ENCODE measurements at regions not wholly inside any gene's neighbourhood (a gene's known extent, or its start where the extent isn't known, plus 50 kb on each side); places are given as distances from the start of the nearest gene placed in this dataset.
"Not testable (repeated sequence)": the region's sequence is repeated elsewhere in the genome, so short reads cannot be mapped to it uniquely, and the experiment has no call there.

DNA sequence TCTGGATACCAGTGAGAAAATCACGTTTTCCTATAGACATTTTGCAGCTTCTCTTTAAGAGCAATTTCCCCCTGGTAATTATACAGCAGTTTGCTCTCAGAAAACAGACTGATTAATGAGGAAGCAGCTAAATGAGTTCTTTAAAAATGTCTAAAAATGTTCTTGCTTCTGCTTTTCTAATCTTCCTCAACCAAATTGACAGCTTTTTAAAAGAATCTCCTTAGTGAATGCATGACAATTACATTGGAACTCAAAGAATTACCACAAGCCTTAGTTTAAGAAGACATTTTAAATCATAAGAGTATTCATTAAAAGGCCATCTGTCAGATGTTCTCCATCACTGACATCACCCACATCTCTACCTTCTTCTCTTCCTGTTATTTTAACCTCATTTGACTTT lies 135.8 kb upstream of the PLXNC1 start:
- H3K4me3 Mint-ChIP-seq (ENCODE audit: low read depth): no peak overlapping the region
- no peak overlapping the region for H3K27ac Mint-ChIP-seq
- peaks cover 4% of the 10 kb centered on the region for H3K36me3 Mint-ChIP-seq (ENCODE audit: insufficient read depth)
- no peak for DNase-seq (ENCODE audit: low spot score, unreplicated experiment)
- H3K9me3 Mint-ChIP-seq (ENCODE audit: low read depth): peaks cover 16% of the 10 kb centered on the region
- no peaks in the 10 kb centered on the region for H3K27me3 Mint-ChIP-seq
- TF ChIP-seq, protein P1, sequence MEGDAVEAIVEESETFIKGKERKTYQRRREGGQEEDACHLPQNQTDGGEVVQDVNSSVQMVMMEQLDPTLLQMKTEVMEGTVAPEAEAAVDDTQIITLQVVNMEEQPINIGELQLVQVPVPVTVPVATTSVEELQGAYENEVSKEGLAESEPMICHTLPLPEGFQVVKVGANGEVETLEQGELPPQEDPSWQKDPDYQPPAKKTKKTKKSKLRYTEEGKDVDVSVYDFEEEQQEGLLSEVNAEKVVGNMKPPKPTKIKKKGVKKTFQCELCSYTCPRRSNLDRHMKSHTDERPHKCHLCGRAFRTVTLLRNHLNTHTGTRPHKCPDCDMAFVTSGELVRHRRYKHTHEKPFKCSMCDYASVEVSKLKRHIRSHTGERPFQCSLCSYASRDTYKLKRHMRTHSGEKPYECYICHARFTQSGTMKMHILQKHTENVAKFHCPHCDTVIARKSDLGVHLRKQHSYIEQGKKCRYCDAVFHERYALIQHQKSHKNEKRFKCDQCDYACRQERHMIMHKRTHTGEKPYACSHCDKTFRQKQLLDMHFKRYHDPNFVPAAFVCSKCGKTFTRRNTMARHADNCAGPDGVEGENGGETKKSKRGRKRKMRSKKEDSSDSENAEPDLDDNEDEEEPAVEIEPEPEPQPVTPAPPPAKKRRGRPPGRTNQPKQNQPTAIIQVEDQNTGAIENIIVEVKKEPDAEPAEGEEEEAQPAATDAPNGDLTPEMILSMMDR (IDR thresholded peaks at IDR 0.05; ENCODE audit: unreplicated experiment): no peak
- H3K4me1 Mint-ChIP-seq (ENCODE audit: low read depth): no peaks in the 10 kb centered on the region

DNA sequence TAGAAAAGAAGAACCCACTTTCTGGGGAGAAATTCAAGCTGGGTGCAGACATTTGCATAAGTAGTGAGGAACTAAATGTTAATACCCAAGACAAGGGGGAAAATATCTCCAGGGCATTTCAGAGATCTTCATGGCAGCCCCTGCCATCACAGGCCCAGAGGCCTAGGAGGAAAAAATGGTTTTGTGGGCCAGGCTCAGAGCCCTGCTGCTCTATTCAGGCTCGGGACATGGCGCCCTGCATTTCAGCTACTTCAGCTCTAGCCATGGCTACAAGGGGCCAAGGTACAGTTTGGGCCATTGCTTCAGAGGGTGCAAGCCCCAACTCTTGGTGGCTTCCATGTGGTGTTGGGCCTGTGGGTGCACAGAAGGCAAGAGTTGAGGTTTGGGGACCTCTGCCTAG lies 131.1 kb upstream of the PLXNC1 start:
- not testable (repeated sequence) for DNase-seq (ENCODE audit: low spot score, unreplicated experiment); H3K27ac Mint-ChIP-seq; H3K27me3 Mint-ChIP-seq; H3K4me3 Mint-ChIP-seq (ENCODE audit: low read depth); H3K4me1 Mint-ChIP-seq (ENCODE audit: low read depth)
- Mint-ChIP-seq H3K9me3 (ENCODE audit: low read depth) (peaks cover 38% of the 10 kb centered on the region), H3K36me3 (ENCODE audit: insufficient read depth) (peaks cover 12% of the 10 kb centered on the region)

GRCh38 chr12:94020335-94020734 lies 128.0 kb upstream of the PLXNC1 start:
- H3K27ac Mint-ChIP-seq: no peak overlapping the region
- TF ChIP-seq, protein P1 (IDR thresholded peaks at IDR 0.05; ENCODE audit: unreplicated experiment): no peak
- H3K4me1 Mint-ChIP-seq (ENCODE audit: low read depth): no peaks in the 10 kb centered on the region
- H3K36me3 Mint-ChIP-seq (ENCODE audit: insufficient read depth): peaks cover 17% of the 10 kb centered on the region
- peaks cover 47% of the 10 kb centered on the region for H3K9me3 Mint-ChIP-seq (ENCODE audit: low read depth)
- no peak overlapping the region for H3K4me3 Mint-ChIP-seq (ENCODE audit: low read depth)
- no peak for DNase-seq (ENCODE audit: low spot score, unreplicated experiment)
- H3K27me3 Mint-ChIP-seq: no peaks in the 10 kb centered on the region

- H3K36me3 Mint-ChIP-seq (ENCODE audit: insufficient read depth): peaks cover 6% of the 10 kb centered on the region
These were observed 124.5 kb upstream of the PLXNC1 start for GRCh38 chr12:94023879-94024278.

DNA sequence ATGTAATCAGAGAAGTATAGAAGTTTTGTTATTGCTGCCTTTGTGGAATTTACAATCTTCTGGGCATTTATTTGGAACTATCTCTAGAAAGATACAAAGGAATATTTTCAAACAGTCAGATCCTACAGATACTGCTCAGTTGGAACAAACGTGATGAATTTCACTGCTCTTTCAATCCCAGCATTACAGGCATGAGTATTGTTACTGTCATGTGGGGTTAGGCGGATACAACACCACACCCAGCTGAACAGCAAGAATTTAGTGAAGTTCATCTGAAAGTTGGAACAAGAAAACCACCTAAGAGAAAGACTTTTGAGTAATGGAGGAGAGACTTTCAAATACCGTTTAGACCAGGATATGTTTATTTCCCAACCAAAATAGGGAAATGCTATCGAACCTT lies 123.3 kb upstream of the PLXNC1 start:
- DNase-seq (ENCODE audit: low spot score, unreplicated experiment): no peak
- Mint-ChIP-seq H3K27me3 (peaks cover 3% of the 10 kb centered on the region), H3K36me3 (ENCODE audit: insufficient read depth) (peaks cover 6% of the 10 kb centered on the region), H3K4me3 (ENCODE audit: low read depth) (no peak overlapping the region), H3K4me1 (ENCODE audit: low read depth) (no peaks in the 10 kb centered on the region), H3K27ac (no peak overlapping the region), H3K9me3 (ENCODE audit: low read depth) (peaks cover 19% of the 10 kb centered on the region)
- TF ChIP-seq, protein P1 (IDR thresholded peaks at IDR 0.05; ENCODE audit: unreplicated experiment): no peak

More at GRCh38 chr12:94023879-94024278, 124.5 kb upstream of the PLXNC1 start:
- no peaks in the 10 kb centered on the region for H3K27me3 Mint-ChIP-seq
- TF ChIP-seq, protein P1 (IDR thresholded peaks at IDR 0.05; ENCODE audit: unreplicated experiment): no peak
- no peak overlapping the region for H3K4me3 Mint-ChIP-seq (ENCODE audit: low read depth)
- DNase-seq (ENCODE audit: low spot score, unreplicated experiment): no peak
- peaks cover 25% of the 10 kb centered on the region for H3K9me3 Mint-ChIP-seq (ENCODE audit: low read depth)
- no peak overlapping the region for H3K27ac Mint-ChIP-seq
- H3K4me1 Mint-ChIP-seq (ENCODE audit: low read depth): no peaks in the 10 kb centered on the region

- H3K4me1 Mint-ChIP-seq (ENCODE audit: low read depth): no peaks in the 10 kb centered on the region
- no peak overlapping the region for H3K27ac Mint-ChIP-seq
- DNase-seq (ENCODE audit: low spot score, unreplicated experiment): no peak
- H3K4me3 Mint-ChIP-seq (ENCODE audit: low read depth): no peak overlapping the region
- TF ChIP-seq, protein P1 (IDR thresholded peaks at IDR 0.05; ENCODE audit: unreplicated experiment): no peak
- H3K36me3 Mint-ChIP-seq (ENCODE audit: insufficient read depth): peaks cover 6% of the 10 kb centered on the region
- peaks cover 19% of the 10 kb centered on the region for H3K9me3 Mint-ChIP-seq (ENCODE audit: low read depth)
- H3K27me3 Mint-ChIP-seq: peaks cover 3% of the 10 kb centered on the region
These were observed 122.6 kb upstream of the PLXNC1 start for GRCh38 chr12:94025756-94026155.
